OCI-LY7 (cell line): ENCODE measurements at regions not wholly inside any gene's neighbourhood (a gene's known extent, or its start where the extent isn't known, plus 50 kb on each side); places are given as distances from the start of the nearest gene placed in this dataset.

Experiments used
- BruUV-seq: library from RNA; stranded (reverse); fragments of 400-500 nt; replicated peaks from 2 replicates; lab custom pipeline; 2021; lab: Mats Ljungman, UMichigan
- CTCF ChIA-PET: fragments of 300-600 bp; sonication (Branson Sonifier 250); formaldehyde crosslinking; loops from one replicate; lab custom pipeline; 2022; ENCODE audit warnings: antibody characterized with exemption; ENCODE audit not compliant: unreplicated experiment; lab: Charles Lee
- POLR2A ChIA-PET: fragments of 300-600 bp; sonication (Branson Sonifier 250); formaldehyde crosslinking; loops from one replicate; lab custom pipeline; 2022; ENCODE audit warnings: antibody characterized with exemption; lab: Charles Lee
- DNase-seq: peaks from one replicate; pipeline ENCODE4 v3.0.0-alpha.2; 2015; ENCODE audit warnings: low spot score
- H2AFZ ChIP-seq: fragments of 200-600 bp; sonication (generic), shearing (Covaris generic); 2 replicates; pipeline ENCODE4 v1.6.1; 2014; ENCODE audit warnings: mild to moderate bottlenecking, antibody characterized with exemption, low read length, moderate library complexity
- H3K27ac ChIP-seq: fragments of 200-600 bp; sonication (generic); 2 replicates; pipeline ENCODE4 v1.5.1; 2014; ENCODE audit warnings: mixed run types, low read depth, mild to moderate bottlenecking, moderate library complexity, low read length, inconsistent platforms; ENCODE audit not compliant: poor library complexity, severe bottlenecking
- H3K36me3 ChIP-seq: fragments of 200-600 bp; sonication (generic); 2 replicates; pipeline ENCODE4 v1.6.1; 2014; ENCODE audit warnings: mild to moderate bottlenecking, antibody characterized with exemption, low read length, moderate library complexity, mixed read lengths; ENCODE audit not compliant: insufficient read depth
- H3K4me1 ChIP-seq: fragments of 200-600 bp; sonication (generic); 2 replicates; pipeline ENCODE4 v1.5.1; 2014; ENCODE audit warnings: mild to moderate bottlenecking, low read length; ENCODE audit not compliant: insufficient read depth, poor library complexity, severe bottlenecking
- H3K4me2 ChIP-seq: fragments of 200-600 bp; sonication (generic); 2 replicates; pipeline ENCODE4 v1.6.1; 2014; ENCODE audit warnings: mild to moderate bottlenecking, low read length
- H3K4me3 ChIP-seq: fragments of 200-600 bp; sonication (generic); 2 replicates; pipeline ENCODE4 v1.5.1; 2014; ENCODE audit warnings: mild to moderate bottlenecking, low read depth, low read length; ENCODE audit not compliant: poor library complexity, severe bottlenecking
- H3K79me2 ChIP-seq: fragments of 200-600 bp; sonication (generic); 2 replicates; pipeline ENCODE4 v1.6.1; 2016; ENCODE audit warnings: low read depth, mild to moderate bottlenecking, low read length, moderate library complexity, mixed read lengths; ENCODE audit not compliant: insufficient read depth
- H3K9me2 ChIP-seq: fragments of 200-600 bp; sonication (generic); 2 replicates; pipeline ENCODE4 v1.6.1; 2016; ENCODE audit warnings: mild to moderate bottlenecking, low read length, mixed read lengths; ENCODE audit not compliant: insufficient read depth
- H3K9me3 ChIP-seq: fragments of 200-600 bp; sonication (generic); 2 replicates; pipeline ENCODE4 v1.6.1; 2014; ENCODE audit warnings: mild to moderate bottlenecking, mixed run types, low read length, mixed read lengths
- H4K20me1 ChIP-seq: fragments of 200-600 bp; sonication (generic); 2 replicates; pipeline ENCODE4 v1.6.1; 2014; ENCODE audit warnings: mild to moderate bottlenecking, antibody characterized with exemption, low read length, moderate library complexity, mixed read lengths; ENCODE audit not compliant: insufficient read depth
- EZH2phosphoT487 ChIP-seq: fragments of 200-600 bp; sonication (generic); IDR thresholded peaks from 2 replicates; pipeline ENCODE4 v1.6.1; 2018; ENCODE audit warnings: low read depth, borderline replicate concordance, mild to moderate bottlenecking, mixed run types, antibody characterized with exemption, low read length, moderate library complexity, mixed read lengths
- intact Hi-C: fragments of 100-400 bp; cut with micrococcal nuclease; formaldehyde crosslinking; loops from one replicate; pipeline ENCODE4 v1.10.0; 2022; ENCODE audit not compliant: unreplicated experiment
- TF ChIP-seq, protein P1 (sequence below): fragments of 200-600 bp; sonication (generic); conservative IDR thresholded peaks from 2 replicates; pipeline ENCODE4 v1.5.1; 2014; ENCODE audit warnings: mild to moderate bottlenecking, antibody characterized with exemption, low read length, moderate library complexity, mixed read lengths

DNA sequence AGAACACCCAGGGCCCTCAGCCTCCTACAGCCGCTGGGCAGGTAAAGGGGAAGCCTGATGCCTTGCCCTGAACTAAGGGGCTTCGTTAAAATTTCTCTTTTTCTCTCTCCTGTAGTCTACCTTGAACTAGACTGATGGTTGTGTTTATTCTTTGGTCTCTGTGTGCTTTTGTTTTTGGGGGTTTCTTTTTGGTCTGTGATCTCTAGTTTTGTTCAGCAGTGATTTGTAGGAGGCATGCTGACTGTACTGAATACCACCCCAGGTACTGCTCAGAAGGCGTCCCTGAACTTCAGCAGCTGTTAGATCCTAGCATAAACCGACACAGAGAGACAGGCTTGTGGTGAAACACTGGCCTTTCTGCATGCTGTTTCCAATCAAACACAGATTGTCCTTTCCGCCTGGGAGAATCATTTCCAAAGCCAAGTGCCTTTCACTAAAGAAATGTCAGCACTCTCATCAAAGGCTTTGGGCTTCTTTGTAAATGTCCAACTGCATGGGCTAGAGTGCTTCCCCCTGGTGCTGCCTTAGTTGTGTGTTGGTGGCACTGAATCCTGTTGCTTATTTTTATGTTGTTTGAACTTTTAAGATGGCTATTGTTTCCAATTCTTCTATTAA, 364.7 kb upstream of the SASH1 start:
- no peaks in the 10 kb centered on the region for H3K9me2 ChIP-seq
- intact Hi-C loops = no loop called here
- H4K20me1 ChIP-seq = no peaks in the 10 kb centered on the region
- no peak overlapping the region for H2AFZ ChIP-seq
- no peaks in the 10 kb centered on the region for H3K4me1 ChIP-seq
- no peak for DNase-seq
- TF ChIP-seq, protein P1, sequence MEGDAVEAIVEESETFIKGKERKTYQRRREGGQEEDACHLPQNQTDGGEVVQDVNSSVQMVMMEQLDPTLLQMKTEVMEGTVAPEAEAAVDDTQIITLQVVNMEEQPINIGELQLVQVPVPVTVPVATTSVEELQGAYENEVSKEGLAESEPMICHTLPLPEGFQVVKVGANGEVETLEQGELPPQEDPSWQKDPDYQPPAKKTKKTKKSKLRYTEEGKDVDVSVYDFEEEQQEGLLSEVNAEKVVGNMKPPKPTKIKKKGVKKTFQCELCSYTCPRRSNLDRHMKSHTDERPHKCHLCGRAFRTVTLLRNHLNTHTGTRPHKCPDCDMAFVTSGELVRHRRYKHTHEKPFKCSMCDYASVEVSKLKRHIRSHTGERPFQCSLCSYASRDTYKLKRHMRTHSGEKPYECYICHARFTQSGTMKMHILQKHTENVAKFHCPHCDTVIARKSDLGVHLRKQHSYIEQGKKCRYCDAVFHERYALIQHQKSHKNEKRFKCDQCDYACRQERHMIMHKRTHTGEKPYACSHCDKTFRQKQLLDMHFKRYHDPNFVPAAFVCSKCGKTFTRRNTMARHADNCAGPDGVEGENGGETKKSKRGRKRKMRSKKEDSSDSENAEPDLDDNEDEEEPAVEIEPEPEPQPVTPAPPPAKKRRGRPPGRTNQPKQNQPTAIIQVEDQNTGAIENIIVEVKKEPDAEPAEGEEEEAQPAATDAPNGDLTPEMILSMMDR = no peak
- no peak for TF ChIP-seq EZH2phosphoT487
- H3K79me2 ChIP-seq = no peaks in the 10 kb centered on the region
- ChIA-PET CTCF (no interaction called here), POLR2A (no interaction called here)
- no TSS peak for BruUV-seq
- H3K27ac ChIP-seq = no peak overlapping the region
- no peaks in the 10 kb centered on the region for H3K9me3 ChIP-seq
- no peaks in the 10 kb centered on the region for H3K36me3 ChIP-seq
- H3K4me3 ChIP-seq = no peak overlapping the region
- no peak overlapping the region for H3K4me2 ChIP-seq

DNA sequence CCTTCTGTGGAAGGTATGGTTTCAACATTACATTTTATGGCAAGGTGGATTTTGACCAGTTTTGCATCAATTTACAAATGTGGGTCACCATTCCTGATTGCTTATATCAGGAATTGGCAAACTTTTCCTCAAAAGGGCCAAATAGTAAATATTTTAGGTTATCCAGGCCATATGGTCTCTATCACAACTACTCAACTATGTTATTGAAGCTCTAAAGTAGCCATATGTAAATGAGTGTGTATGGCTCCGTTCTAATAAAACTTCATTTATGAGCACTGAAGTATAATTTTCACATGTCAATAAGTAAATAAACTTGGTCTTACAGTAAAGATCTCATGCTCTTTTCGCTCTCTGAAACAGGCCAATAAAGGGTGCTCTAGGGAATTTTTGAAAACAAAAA, 362.7 kb upstream of the SASH1 start:
- ChIA-PET CTCF (no interaction called here), POLR2A (interaction anchor here (0.6 kb wide), 1 partner anchor 22 kb away, joined by 3 read pairs; no protein-coding TSS in a partner anchor)
- Histone ChIP-seq H3K4me1 (no peaks in the 10 kb centered on the region), H3K9me3 (no peaks in the 10 kb centered on the region), H2AFZ (no peak overlapping the region), H3K4me3 (no peak overlapping the region), H3K4me2 (no peak overlapping the region), H3K9me2 (no peaks in the 10 kb centered on the region), H3K27ac (no peak overlapping the region), H4K20me1 (no peaks in the 10 kb centered on the region), H3K79me2 (no peaks in the 10 kb centered on the region), H3K36me3 (no peaks in the 10 kb centered on the region)
- no TSS peak for BruUV-seq
- intact Hi-C loops = no loop called here
- DNase-seq = no peak
- no peak for TF ChIP-seq EZH2phosphoT487
- TF ChIP-seq, protein P1 = no peak

DNA sequence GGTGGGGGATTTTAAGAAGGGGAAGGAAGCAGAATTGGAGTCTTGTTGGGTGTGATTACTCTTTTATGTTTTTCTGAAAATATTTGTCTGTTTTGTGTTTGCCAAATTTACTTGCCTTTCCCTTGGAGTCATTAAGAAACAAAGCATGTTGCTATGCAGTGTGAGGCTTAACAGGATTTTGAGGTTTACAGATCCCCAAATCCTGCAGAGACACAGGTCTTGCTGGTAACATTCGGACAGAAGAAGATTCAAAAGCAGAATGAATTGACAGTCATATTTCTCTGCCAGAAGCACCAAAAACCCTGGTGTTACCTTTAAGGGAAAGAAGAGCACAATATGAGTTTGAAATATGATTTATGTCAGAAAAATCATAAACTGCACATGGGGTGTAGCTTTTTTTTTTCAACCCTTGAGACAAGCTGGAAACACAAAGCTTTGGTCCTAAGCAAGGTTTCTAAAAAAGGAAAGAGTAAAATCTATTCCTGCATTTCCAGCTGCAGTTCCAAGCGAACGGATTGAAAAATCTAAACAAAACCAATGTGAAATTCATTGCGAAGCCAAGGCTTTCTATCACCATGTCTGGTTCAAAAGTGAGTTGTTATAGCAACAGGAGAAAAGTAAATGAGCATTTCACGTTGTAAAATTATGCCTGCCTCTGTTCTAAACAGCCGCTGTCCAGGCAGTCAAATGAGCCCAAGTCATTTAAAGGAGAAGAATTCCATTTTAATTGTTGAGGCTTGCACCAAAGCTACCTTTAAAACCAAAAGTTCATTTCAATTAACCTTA, 358.9 kb upstream of the SASH1 start:
- H3K4me3 ChIP-seq = no peak overlapping the region
- no peaks in the 10 kb centered on the region for H3K9me3 ChIP-seq
- H3K27ac ChIP-seq = no peak overlapping the region
- CTCF ChIA-PET = no interaction called here
- no peak overlapping the region for H2AFZ ChIP-seq
- no peaks in the 10 kb centered on the region for H3K79me2 ChIP-seq
- no TSS peak for BruUV-seq
- POLR2A ChIA-PET = interaction anchor here (0.7 kb wide), 1 partner anchor 46 kb away, joined by 3 read pairs; no protein-coding TSS in a partner anchor
- no peaks in the 10 kb centered on the region for H3K36me3 ChIP-seq
- no peaks in the 10 kb centered on the region for H3K9me2 ChIP-seq
- DNase-seq = no peak
- H3K4me2 ChIP-seq = no peak overlapping the region
- intact Hi-C loops = no loop called here
- no peaks in the 10 kb centered on the region for H3K4me1 ChIP-seq
- H4K20me1 ChIP-seq = no peaks in the 10 kb centered on the region
- TF ChIP-seq, protein P1 = no peak
- TF ChIP-seq EZH2phosphoT487 = no peak
